Transverse colon (tissue), 4 donors: ENCODE measurements at regions not wholly inside any gene's neighbourhood (a gene's known extent, or its start where the extent isn't known, plus 50 kb on each side); places are given as distances from the start of the nearest gene placed in this dataset.

Source experiments
- EP300 ChIP-seq: sonication (generic); formaldehyde crosslinking; IDR thresholded peaks from one replicate; pipeline ENCODE4 v1.6.1; 2017; ENCODE audit warnings: antibody characterized with exemption, low read depth
- POLR2A ChIP-seq: fragments of 450-650 bp; IDR thresholded peaks from one replicate; pipeline ENCODE4 v1.6.1; 2016; ENCODE audit warnings: antibody characterized with exemption, mild to moderate bottlenecking, moderate library complexity
- POLR2AphosphoS5 ChIP-seq, 3 donors: sonication (generic); formaldehyde crosslinking; IDR thresholded peaks; one replicate each; pipeline ENCODE4 v1.6.1; 2016; ENCODE audit warnings: antibody characterized with exemption in 3 of 3
- TF ChIP-seq, protein P1 (sequence below), 5 experiments: fragments of 200-600 bp in 3 of 5; fragments of 450-650 bp in 2 of 5; sonication (generic) in 3 of 5; IDR thresholded peaks; 1 replicate in 2 of 5; 2 replicates in 3 of 5; pipeline ENCODE4 v1.5.1; 2016 to 2017; ENCODE audit warnings: antibody characterized with exemption in 5 of 5, inconsistent platforms in 3 of 5, mild to moderate bottlenecking in 2 of 5, moderate library complexity in 1 of 5

DNA sequence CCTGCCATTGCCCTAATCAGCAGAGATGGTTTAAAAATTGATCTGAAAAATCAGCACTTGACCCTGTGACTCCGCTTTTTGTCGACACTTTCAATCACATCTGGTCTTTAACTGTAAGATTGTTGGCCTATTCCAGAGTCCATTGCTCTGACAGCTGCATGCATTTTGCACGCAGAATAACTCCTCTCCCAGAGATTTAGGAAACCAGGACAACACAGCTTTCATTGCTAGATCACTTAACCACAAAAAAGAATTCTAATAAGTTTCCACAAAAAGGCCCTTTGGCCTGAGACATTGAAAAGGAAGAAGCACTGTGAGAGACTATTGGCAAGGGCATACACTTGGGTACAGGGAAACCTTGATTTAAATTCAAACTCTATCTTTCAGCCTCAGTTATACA is 373.1 kb downstream of the TGFB2 start:
- TF ChIP-seq, protein P1, sequence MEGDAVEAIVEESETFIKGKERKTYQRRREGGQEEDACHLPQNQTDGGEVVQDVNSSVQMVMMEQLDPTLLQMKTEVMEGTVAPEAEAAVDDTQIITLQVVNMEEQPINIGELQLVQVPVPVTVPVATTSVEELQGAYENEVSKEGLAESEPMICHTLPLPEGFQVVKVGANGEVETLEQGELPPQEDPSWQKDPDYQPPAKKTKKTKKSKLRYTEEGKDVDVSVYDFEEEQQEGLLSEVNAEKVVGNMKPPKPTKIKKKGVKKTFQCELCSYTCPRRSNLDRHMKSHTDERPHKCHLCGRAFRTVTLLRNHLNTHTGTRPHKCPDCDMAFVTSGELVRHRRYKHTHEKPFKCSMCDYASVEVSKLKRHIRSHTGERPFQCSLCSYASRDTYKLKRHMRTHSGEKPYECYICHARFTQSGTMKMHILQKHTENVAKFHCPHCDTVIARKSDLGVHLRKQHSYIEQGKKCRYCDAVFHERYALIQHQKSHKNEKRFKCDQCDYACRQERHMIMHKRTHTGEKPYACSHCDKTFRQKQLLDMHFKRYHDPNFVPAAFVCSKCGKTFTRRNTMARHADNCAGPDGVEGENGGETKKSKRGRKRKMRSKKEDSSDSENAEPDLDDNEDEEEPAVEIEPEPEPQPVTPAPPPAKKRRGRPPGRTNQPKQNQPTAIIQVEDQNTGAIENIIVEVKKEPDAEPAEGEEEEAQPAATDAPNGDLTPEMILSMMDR (IDR thresholded peaks at IDR 0.05), result no peak
- TF ChIP-seq POLR2AphosphoS5 (IDR thresholded peaks at IDR 0.05), result no peak
- no peak for TF ChIP-seq POLR2A
- no peak for TF ChIP-seq EP300
